HG03571 (cell line): ENCODE measurements at regions not wholly inside any gene's neighbourhood (a gene's known extent, or its start where the extent isn't known, plus 50 kb on each side); places are given as distances from the start of the nearest gene placed in this dataset.
"Not testable (repeated sequence)": the region's sequence is repeated elsewhere in the genome, so short reads cannot be mapped to it uniquely, and the experiment has no call there.

Source experiments
- ATAC-seq: cut with Tn5 transposase; IDR thresholded peaks from one replicate; pipeline ENCODE4 v1.9.1; 2021; ENCODE audit not compliant: unreplicated experiment

- no peak for ATAC-seq
These were observed 186.0 kb upstream of the SOX6 start for GRCh38 chr11:16542353-16542752.

- no peak for ATAC-seq
These were observed 180.2 kb upstream of the SOX6 start for GRCh38 chr11:16536513-16536912.

- ATAC-seq, result no peak
These were observed 172.3 kb upstream of the SOX6 start for GRCh38 chr11:16528639-16529038.

DNA sequence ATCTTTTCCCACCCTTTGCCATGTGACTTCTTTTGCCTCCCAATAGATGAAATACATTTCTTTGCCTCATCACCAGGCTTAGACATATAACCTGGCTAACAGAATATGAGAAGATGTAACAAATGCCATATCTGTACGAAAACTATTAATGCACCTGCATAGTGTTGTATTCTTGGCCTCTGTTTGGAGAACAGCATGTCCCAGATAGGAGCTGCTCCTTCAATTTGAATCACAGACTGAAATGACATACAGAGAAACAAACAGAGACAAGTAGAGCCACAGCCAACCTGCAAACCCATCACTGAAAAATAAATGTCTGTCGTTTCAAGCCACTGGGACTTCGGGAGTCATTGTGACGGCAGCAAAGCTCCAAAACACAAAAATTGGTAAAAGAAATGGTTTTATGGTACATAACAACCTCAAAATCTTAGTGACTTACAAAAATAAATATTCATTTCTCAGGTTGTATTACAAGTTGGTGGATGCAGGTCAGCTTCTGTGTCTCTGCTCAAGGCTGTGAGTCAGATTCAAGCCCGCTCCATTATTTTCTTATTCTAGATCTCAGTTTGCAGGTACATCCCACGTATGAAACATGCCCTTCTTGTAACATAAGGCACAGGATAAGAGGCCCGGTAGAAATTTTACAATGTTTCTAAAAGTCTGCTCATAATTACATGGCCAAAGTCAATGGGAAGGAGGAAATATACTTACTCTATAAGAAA, 171.3 kb upstream of the SOX6 start:
- ATAC-seq, result no peak

DNA sequence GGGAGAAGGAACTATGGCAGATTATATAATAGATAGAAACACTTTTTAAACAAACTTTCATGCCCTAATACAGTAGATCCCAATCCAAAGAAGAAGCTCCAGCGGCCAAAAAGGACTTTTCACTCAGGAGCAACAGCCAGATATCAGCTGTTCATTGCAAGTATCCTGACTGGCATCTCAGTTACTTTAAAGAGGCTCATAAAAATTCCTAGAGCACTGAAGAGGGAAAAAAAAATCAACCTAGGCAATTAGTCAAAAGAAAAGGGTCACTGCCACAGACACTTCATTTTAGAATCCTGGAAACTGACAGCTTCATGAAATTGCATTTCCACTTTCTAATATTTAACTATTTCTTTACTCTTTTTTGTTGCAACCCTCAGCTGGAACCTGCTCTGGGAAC, 170.6 kb upstream of the SOX6 start:
- ATAC-seq, result no peak

DNA sequence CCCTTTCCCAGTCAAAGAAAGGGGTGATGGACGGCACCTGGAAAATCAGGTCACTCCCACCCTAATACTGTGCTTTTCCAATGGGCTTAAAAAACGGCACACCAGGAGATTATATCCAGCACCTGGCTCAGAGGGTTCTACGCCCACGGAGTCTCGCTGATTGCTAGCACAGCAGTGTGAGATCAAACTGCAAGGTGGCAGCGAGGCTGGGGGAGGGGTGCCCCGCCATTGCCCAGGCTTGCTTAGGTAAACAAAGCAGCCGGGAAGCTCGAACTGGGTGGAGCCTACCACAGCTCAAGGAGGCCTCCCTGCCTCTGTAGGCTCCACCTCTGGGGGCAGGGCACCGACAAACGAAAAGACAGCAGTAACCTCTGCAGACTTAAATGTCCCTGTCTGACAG, 164.4 kb upstream of the SOX6 start:
- ATAC-seq, result not testable (repeated sequence)

DNA sequence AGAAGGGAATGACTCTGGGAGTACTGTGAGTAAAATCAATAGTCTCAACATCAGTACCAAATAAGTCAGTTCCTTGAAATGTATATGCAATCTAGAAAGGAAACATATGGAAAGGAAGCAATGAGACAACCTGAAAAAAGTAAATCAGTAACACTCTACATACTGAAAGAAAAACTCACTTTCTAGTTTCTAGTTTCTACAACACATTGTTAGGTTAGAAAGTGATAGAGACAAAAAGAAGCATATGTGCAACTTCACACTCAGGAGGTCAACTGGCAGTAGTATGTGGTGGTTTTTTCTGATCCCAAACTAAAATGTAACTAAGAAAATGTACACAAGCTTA, 156.5 kb upstream of the SOX6 start:
- peak; percentile 78 for ATAC-seq

- ATAC-seq, result no peak
These were observed 156.0 kb upstream of the SOX6 start for GRCh38 chr11:16512198-16512898.

DNA sequence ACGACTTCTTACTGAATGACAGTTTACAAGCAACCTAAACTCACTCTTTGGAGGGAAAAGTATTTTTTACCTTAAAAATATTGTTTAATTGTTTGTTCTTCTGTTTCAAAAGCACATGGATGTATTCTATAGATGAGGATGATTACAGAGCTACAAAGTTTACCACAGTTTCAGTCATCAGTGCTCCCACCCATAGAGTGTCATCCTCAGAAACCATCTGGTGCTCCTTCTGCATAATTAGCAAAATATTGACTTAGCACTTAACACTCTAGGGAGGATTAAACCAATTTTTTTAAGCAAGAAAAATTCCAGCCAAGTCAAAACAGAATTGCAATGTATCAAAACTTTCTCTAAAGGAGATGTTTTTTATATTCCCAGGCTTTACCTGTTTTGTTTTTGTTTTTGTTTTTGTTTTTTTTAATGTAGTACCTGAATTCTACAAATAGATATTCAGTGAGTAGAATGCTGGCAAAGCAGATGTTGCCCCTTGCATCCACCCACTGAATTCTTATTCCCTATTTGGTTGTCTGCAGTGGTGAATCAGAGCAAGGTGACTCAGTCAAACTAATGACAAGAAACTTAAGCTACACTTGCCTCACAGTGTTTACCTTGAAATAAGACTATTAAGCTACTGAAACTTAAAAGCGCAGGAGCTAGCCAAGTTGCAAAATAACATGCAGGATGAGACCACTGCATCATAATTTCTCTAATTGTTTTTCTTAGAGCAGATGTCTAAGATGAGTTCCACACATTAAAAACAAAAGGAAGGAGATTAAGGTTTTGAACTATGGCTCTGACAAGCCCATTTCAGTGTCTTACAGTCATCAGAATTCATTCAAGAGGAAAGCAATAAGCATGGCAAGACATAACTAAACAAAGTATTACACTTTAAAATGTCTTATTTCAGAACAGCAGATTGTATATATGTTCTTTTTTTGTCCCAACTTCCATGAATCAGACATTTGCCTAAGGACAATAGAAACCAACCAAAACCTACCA, 155.1 kb upstream of the SOX6 start:
- no peak for ATAC-seq

DNA sequence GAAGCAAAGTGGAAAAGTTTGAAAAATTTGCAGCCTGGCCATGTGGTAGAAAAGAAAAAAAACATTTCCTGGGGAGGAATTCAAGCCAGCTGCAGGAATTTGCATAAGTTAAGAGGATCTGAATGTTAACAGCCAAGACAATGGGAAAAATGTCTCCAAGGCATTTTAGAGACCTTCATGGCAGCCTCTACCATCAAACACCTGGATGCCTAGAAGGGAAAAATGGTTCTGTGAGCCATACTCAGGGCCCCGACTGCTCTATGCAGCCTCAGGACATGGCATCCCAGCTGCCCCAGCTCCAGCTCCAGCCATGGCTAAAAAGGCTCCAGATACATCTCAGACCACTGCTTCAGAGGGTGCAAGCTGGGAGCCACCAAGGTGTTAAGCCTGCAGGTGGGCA, 149.1 kb upstream of the SOX6 start:
- ATAC-seq, result no peak

GRCh38 chr11:16503891-16504290, 147.5 kb upstream of the SOX6 start:
- not testable (repeated sequence) for ATAC-seq

DNA sequence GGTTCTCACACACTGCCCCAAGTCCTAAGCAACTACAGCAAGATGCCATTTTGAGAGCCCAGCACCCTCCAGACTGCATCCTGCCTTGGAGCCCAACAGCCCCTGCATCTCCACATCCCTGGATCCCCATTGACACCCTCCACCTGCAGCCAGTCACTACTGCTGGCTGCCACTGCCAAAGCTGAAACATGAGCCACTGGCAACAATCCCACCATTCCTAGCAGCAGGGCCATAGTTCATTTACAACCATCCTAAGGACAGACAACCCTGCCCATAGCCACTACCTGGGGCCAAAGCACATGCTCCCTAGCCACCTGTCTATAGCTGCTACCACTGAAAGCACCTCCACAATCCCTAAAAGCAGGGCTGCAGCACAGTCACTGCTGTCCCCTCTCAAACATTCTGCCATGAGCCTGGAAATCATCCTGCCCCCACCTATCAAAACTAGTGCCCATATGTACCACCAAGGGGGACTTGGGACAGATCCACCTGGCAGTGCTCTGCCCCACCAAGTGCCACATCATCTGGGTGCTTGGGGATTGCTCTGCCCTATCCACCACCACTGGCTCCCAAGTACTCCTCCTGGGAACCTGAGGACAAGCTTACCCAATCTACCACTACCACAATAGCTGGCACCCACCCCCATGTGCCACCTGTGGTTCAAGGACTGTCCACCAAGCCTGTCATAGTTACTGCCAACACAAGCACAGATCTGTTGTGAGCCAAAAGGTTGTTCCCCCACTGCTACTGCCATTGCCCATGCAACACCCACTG, 138.8 kb upstream of the SOX6 start:
- ATAC-seq, result no peak

- ATAC-seq, result no peak
These were observed 128.1 kb upstream of the SOX6 start for GRCh38 chr11:16484434-16484833.

DNA sequence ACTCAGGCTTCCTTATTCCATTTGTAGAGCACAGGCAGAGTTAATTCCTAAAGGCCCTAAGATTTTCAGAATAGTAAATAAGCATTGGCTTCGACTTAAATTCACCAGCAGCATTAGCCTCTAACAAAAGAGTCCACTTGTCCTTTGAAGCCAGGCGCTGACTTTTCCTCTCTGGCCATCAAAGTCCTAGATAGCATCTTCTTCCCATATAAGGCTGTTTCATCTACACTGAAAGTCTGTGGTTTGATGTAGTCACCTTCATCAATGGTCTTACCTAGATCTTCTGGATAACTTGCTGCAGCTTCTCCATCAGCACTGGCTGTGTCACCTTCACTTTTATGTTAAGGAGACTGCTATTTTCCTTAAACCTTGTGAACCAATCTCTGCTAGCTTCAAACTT, 118.3 kb upstream of the SOX6 start:
- ATAC-seq, result no peak

DNA sequence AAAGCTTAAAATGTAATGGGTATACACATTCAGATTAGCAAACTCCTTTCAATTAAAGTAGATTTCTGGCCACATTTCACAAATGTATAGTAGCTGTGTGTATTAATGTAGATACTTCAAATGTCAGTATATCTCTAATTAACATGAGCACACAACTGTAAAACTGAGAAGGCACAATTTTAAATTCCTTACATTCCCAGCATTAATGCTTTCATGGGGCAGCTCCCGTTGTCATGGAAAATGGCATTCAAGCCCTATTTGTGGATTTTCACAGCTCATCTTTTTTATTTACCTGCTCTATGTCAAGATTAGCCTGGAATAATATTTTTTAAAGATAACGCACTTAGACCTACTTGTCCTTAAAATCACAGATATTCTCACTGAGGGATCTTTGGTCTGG, 113.6 kb upstream of the SOX6 start:
- no peak for ATAC-seq

GRCh38 chr11:16468735-16469453, 112.5 kb upstream of the SOX6 start:
- ATAC-seq, result no peak

- no peak for ATAC-seq
These were observed 104.2 kb upstream of the SOX6 start for GRCh38 chr11:16460508-16460907.

- no peak for ATAC-seq
These were observed 100.0 kb upstream of the SOX6 start for GRCh38 chr11:16456366-16456765.

DNA sequence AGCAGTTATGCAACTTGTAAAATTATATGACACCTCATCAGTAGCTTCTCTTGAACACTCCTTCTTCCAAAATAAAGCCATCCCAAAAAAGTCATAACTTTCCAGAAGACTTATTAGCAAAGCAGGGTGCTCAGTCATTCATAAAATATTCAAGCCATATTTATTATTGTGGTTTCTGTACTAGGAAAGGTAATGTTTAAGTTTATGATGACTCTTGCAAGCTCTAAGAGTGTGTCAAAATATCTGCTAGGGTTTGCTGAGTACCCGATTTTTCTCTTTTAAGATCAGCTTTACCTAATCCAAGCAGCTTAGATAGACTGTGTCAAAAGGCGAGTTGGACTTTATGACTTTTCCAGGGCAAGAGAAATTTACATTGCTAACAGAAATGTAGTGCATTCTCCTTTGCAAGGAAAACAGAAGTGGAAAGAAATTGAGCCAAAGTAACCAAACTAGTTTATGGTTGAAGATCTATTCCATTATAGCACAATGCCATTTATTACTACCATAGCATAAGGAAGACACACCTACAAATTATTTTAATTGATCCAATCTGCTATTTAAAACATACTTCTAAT, 98.0 kb upstream of the SOX6 start:
- no peak for ATAC-seq
